ENCODE measurements at regions not wholly inside any gene's neighbourhood (a gene's known extent, or its start where the extent isn't known, plus 50 kb on each side); places are given as distances from the start of the nearest gene placed in this dataset.
A peak's percentile ranks its signal among the peaks of the same experiment; 100 is the strongest.

DNA sequence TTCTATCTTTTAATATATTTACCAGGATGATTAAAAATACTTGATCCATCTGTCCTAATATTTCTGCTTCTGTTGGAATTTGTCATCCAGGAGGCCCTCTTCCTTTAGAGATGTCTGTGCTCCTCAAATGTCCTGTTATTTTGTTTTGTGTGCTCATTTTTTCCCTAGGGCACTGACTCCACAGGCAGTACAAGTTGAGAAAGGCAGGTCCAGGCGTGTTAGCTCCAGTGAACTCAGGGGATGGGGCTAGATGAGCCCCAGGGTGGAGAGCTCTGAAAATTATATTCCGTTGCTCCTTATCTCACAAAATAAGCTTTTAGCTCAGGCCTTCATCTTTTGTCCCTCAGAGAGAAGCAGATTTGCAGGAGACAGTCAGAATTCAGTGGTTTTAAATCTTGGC is 105.7 kb downstream of the SLC4A3 start:
- Mint-ChIP-seq H3K4me3 (no peak overlapping the region), H3K9me3 (0 out of 2 replicates have a peak, but pooled peaks cover 4% of the 10 kb centered on the region), H3K27me3 (ENCODE audit: low read depth) (no peaks in the 10 kb centered on the region), H3K36me3 (no peaks in the 10 kb centered on the region), H3K4me1 (peaks cover 29% of the 10 kb centered on the region), H3K27ac (no peak overlapping the region)
- ChIA-PET CTCF (interaction anchor here (0.5 to 1.7 kb wide), 5 partner anchors 91 to 265 kb away, joined by 3 to 8 read pairs (median 4); no protein-coding TSS in a partner anchor), POLR2A (no interaction called here)
- ATAC-seq, result no peak
- TF ChIP-seq ATF6 (CRISPR knock-in tag; IDR thresholded peaks at IDR 0.05) (no peak), E2F5 (CRISPR knock-in tag; IDR thresholded peaks at IDR 0.05) (no peak), PRRX2 (CRISPR knock-in tag; IDR thresholded peaks at IDR 0.05) (no peak), CREB1 (CRISPR knock-in tag; IDR thresholded peaks at IDR 0.05) (no peak)
- no peak for DNase-seq (ENCODE audit: low spot score)

DNA sequence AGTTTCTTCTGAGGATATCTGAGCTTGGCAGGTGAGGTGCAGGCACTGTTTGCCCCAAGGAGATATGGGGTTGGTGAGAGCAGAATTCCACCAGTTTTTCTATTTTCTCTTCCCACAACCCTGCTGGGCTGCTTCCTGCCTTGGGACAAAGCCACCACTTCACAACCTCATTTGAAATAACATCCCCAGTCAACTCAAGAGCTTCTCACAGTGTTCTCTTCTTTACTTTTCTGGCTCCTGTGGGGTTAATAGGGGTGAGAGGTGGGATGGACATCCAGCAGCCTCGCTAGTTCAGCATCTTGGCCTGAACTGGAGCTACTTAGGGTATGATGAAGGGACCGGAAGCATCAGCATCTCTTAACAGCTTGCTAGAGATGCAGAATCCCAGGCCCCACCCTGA is 106.3 kb downstream of the SLC4A3 start:
- ATAC-seq, result peak; percentile 43

More for the DNA sequence above, 106.3 kb downstream of the SLC4A3 start:
- no peak overlapping the region for H3K4me3 Mint-ChIP-seq
- CTCF ChIA-PET, result interaction anchor here (0.5 to 1.7 kb wide), 6 partner anchors 91 to 265 kb away, joined by 3 to 8 read pairs (median 4); no protein-coding TSS in a partner anchor
- H3K27ac Mint-ChIP-seq, result no peak overlapping the region
- no peak for DNase-seq (ENCODE audit: low spot score)
- H3K4me1 Mint-ChIP-seq, result peaks cover 23% of the 10 kb centered on the region
- H3K27me3 Mint-ChIP-seq (ENCODE audit: low read depth), result no peaks in the 10 kb centered on the region
- no peaks in the 10 kb centered on the region for H3K36me3 Mint-ChIP-seq
- POLR2A ChIA-PET, result no interaction called here
- 0 out of 2 replicates have a peak, but pooled peaks cover 4% of the 10 kb centered on the region for H3K9me3 Mint-ChIP-seq
- TF ChIP-seq OVOL2 (CRISPR knock-in tag; IDR thresholded peaks at IDR 0.05; ENCODE audit: borderline replicate concordance), result no peak
- no peak for TF ChIP-seq ZNF425 (CRISPR knock-in tag; conservative IDR thresholded peaks at IDR 0.05)
- no peak for TF ChIP-seq JAZF1 (CRISPR knock-in tag; IDR thresholded peaks at IDR 0.05)
- no peak for TF ChIP-seq TEAD4 (CRISPR knock-in tag; IDR thresholded peaks at IDR 0.05)
- TF ChIP-seq FOXP4 (CRISPR knock-in tag; IDR thresholded peaks at IDR 0.05), result no peak
- no peak for TF ChIP-seq ZMAT4 (CRISPR knock-in tag; IDR thresholded peaks at IDR 0.05)
- TF ChIP-seq, protein P1, sequence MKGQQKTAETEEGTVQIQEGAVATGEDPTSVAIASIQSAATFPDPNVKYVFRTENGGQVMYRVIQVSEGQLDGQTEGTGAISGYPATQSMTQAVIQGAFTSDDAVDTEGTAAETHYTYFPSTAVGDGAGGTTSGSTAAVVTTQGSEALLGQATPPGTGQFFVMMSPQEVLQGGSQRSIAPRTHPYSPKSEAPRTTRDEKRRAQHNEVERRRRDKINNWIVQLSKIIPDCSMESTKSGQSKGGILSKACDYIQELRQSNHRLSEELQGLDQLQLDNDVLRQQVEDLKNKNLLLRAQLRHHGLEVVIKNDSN (CRISPR knock-in tag; IDR thresholded peaks at IDR 0.05), result no peak
- no peak for TF ChIP-seq CREM (CRISPR knock-in tag; IDR thresholded peaks at IDR 0.05)
- no peak for TF ChIP-seq SMAD3 (CRISPR knock-in tag; IDR thresholded peaks at IDR 0.05; ENCODE audit: borderline replicate concordance)
- TF ChIP-seq ATF6 (CRISPR knock-in tag; IDR thresholded peaks at IDR 0.05), result no peak
- TF ChIP-seq FOXJ3 (CRISPR knock-in tag; IDR thresholded peaks at IDR 0.05; ENCODE audit: borderline replicate concordance), result no peak
- TF ChIP-seq, protein P2, sequence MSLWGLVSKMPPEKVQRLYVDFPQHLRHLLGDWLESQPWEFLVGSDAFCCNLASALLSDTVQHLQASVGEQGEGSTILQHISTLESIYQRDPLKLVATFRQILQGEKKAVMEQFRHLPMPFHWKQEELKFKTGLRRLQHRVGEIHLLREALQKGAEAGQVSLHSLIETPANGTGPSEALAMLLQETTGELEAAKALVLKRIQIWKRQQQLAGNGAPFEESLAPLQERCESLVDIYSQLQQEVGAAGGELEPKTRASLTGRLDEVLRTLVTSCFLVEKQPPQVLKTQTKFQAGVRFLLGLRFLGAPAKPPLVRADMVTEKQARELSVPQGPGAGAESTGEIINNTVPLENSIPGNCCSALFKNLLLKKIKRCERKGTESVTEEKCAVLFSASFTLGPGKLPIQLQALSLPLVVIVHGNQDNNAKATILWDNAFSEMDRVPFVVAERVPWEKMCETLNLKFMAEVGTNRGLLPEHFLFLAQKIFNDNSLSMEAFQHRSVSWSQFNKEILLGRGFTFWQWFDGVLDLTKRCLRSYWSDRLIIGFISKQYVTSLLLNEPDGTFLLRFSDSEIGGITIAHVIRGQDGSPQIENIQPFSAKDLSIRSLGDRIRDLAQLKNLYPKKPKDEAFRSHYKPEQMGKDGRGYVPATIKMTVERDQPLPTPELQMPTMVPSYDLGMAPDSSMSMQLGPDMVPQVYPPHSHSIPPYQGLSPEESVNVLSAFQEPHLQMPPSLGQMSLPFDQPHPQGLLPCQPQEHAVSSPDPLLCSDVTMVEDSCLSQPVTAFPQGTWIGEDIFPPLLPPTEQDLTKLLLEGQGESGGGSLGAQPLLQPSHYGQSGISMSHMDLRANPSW (CRISPR knock-in tag; conservative IDR thresholded peaks at IDR 0.05; ENCODE audit: low read depth), result no peak
- no peak for TF ChIP-seq PRDM15 (CRISPR knock-in tag; IDR thresholded peaks at IDR 0.05)
- no peak for TF ChIP-seq KAT7 (CRISPR knock-in tag; IDR thresholded peaks at IDR 0.05; ENCODE audit: borderline replicate concordance)

All from WTC11 (cell line).